ENCODE measurements at regions not wholly inside any gene's neighbourhood (a gene's known extent, or its start where the extent isn't known, plus 50 kb on each side); places are given as distances from the start of the nearest gene placed in this dataset.
"Not testable (repeated sequence)": the region's sequence is repeated elsewhere in the genome, so short reads cannot be mapped to it uniquely, and the experiment has no call there.

DNA sequence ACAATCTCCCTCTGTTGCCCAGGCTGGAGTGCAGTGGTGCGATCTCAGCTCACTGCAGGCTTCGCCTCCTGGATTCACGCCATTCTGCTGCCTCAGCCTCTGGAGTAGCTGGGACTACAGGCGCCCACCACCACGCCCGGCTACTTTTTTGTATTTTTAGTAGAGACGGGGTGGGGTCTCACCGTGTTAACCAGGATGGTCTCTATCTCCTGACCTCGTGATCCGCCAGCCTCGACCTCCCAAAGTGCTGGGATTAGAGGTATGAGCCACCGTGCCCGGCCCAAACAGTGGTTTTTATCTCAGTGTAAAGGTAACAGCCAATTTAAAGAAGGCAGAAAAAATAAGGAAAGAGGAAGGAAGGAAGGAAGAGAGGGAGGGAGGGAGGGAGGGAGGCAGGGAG, 288.5 kb upstream of the CDH19 start:
- H3K27me3 ChIP-seq (ENCODE audit: control insufficient read depth, insufficient read depth, low read length, poor library complexity, severe bottlenecking); H3K4me1 ChIP-seq (ENCODE audit: control insufficient read depth, insufficient read depth, low read length); H3K4me3 ChIP-seq (ENCODE audit: insufficient read depth, low read depth, low read length); H3K9me3 ChIP-seq (ENCODE audit: control insufficient read depth, low read length); H3K36me3 ChIP-seq (ENCODE audit: control insufficient read depth, insufficient read depth, low read length); H3K27ac ChIP-seq (ENCODE audit: insufficient read depth, low read depth, low read length, poor library complexity, severe bottlenecking): not testable (repeated sequence)
- 93 to 96% methylated on average over 13 of the region's 13 CpGs for WGBS, 2 experiments

DNA sequence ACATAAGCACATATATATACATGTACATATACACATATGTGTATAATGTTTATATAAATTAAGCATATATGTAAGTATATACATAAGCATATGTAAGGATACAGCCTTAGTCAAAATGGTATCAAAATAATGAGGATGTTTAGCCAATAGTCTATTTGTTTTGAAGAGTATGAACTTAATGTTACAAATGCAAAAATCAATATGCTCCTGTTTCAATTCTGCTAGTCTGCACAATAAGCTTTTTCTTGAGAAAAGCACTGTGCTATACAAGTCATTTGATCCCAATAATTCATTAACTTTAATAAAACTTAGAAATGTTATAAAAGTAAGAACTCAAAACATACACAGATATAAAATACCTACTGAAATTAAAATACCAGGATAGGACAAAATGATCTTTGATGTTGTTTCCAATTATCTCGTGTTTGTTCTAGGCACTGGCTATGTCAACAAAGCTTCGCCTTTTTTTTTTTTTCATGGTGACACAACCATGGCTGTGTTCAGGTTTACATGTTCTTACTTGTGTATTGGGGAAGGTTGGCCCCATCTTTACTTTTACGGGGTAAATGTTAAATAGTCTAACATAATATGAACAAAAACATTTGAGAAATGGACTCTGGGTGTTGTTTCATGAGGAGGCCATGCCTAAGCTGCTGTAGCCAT, 271.1 kb upstream of the CDH19 start:
- no peaks in the 10 kb centered on the region for H3K4me1 ChIP-seq (ENCODE audit: control insufficient read depth, insufficient read depth, low read length)
- no peak overlapping the region for H3K4me3 ChIP-seq (ENCODE audit: insufficient read depth, low read depth, low read length)
- WGBS, 2 experiments = 70 to 89% methylated on average over 2 to 3 of the region's 3 CpGs
- H3K9me3 ChIP-seq (ENCODE audit: control insufficient read depth, low read length) = no peaks in the 10 kb centered on the region
- no peaks in the 10 kb centered on the region for H3K27me3 ChIP-seq (ENCODE audit: control insufficient read depth, insufficient read depth, low read length, poor library complexity, severe bottlenecking)
- no peaks in the 10 kb centered on the region for H3K36me3 ChIP-seq (ENCODE audit: control insufficient read depth, insufficient read depth, low read length)
- H3K27ac ChIP-seq (ENCODE audit: insufficient read depth, low read depth, low read length, poor library complexity, severe bottlenecking) = no peak overlapping the region

DNA sequence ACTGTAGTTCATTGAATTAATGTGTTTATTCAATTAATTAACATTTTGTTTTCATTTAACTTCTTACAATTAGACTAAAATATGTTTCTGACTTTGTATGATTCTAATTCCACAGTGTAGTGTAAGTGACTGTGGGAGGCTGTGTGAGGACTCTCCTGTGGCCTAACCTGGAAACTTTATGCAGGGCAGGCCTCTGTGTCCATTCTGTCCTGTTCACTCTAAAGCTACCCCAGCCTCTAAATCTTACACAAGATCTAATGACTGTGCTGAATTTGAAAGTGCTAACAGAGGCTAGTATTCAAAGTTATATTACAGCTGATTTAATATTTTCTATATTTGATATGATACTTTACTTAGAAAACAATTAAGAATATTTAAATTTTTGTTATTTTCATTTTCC, 270.5 kb upstream of the CDH19 start:
- H3K9me3 ChIP-seq (ENCODE audit: control insufficient read depth, low read length) = no peaks in the 10 kb centered on the region
- no peaks in the 10 kb centered on the region for H3K27me3 ChIP-seq (ENCODE audit: control insufficient read depth, insufficient read depth, low read length, poor library complexity, severe bottlenecking)
- no peaks in the 10 kb centered on the region for H3K36me3 ChIP-seq (ENCODE audit: control insufficient read depth, insufficient read depth, low read length)
- H3K4me3 ChIP-seq (ENCODE audit: insufficient read depth, low read depth, low read length) = no peak overlapping the region
- H3K4me1 ChIP-seq (ENCODE audit: control insufficient read depth, insufficient read depth, low read length) = no peaks in the 10 kb centered on the region
- no peak overlapping the region for H3K27ac ChIP-seq (ENCODE audit: insufficient read depth, low read depth, low read length, poor library complexity, severe bottlenecking)

DNA sequence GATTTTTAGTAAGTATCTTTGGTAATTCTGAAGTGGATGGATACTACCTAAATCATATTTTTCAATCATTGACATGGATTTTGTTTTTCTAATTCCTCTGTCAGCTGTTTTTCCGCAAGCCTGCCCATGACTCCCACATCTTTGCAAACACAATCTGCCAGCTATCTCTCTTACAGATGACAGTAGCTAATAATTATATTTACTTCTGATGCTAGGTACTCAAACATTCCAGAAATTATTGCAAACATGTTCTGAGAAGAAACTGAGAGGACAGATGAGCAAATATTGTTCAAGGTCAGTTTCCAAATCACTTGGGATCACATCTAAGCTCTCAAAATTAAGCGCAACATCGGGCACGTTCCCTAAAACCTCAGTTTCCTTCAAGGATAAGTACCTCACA, 270.0 kb upstream of the CDH19 start:
- no peaks in the 10 kb centered on the region for H3K27me3 ChIP-seq (ENCODE audit: control insufficient read depth, insufficient read depth, low read length, poor library complexity, severe bottlenecking)
- no peaks in the 10 kb centered on the region for H3K4me1 ChIP-seq (ENCODE audit: control insufficient read depth, insufficient read depth, low read length)
- H3K9me3 ChIP-seq (ENCODE audit: control insufficient read depth, low read length) = no peaks in the 10 kb centered on the region
- H3K36me3 ChIP-seq (ENCODE audit: control insufficient read depth, insufficient read depth, low read length) = no peaks in the 10 kb centered on the region
- 77 to 85% methylated on average over 3 to 4 of the region's 4 CpGs for WGBS, 2 experiments
- no peak overlapping the region for H3K27ac ChIP-seq (ENCODE audit: insufficient read depth, low read depth, low read length, poor library complexity, severe bottlenecking)
- H3K4me3 ChIP-seq (ENCODE audit: insufficient read depth, low read depth, low read length) = no peak overlapping the region

DNA sequence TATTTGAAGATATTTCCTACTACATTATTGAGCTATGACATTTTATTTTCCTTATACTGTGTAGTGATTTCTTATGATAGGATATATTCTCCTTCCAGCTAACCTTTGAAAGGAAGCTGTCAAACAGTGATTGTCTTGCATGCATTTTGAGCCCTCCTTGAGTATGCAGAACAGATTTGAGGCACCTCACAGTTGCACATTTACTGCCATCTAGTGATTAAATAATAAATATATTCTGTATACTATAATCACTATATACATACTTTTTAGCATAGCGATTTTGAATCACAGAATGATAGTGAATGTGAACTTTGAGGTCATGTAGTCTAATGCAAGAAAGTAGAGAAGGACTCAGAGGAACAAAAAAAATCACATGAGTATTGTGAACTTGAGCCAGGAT, 268.4 kb upstream of the CDH19 start:
- 25 to 40% methylated on average over 1 of the region's 1 CpG for WGBS, 2 experiments
- Histone ChIP-seq H3K9me3 (ENCODE audit: control insufficient read depth, low read length) (no peaks in the 10 kb centered on the region), H3K27ac (ENCODE audit: insufficient read depth, low read depth, low read length, poor library complexity, severe bottlenecking) (no peak overlapping the region), H3K27me3 (ENCODE audit: control insufficient read depth, insufficient read depth, low read length, poor library complexity, severe bottlenecking) (no peaks in the 10 kb centered on the region), H3K4me1 (ENCODE audit: control insufficient read depth, insufficient read depth, low read length) (no peaks in the 10 kb centered on the region), H3K4me3 (ENCODE audit: insufficient read depth, low read depth, low read length) (no peak overlapping the region), H3K36me3 (ENCODE audit: control insufficient read depth, insufficient read depth, low read length) (no peaks in the 10 kb centered on the region)

DNA sequence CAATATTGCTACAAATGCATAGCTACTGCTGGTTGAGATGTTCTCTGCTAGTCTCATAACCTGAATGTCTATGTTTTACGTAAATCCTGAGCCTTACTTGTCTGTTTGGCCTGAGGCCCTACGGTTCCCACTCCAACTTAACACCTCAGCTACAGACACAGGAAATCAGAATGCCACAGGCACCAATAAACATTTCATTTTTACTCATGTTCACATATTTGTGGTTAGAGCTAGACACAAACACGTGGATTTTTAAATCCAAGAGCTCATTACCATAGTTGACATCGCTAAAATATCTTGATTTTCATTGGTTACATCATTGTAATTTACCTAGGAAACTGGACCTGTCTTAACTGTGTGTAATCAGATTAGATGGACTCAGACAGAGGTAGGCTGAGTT, 263.8 kb upstream of the CDH19 start:
- Histone ChIP-seq H3K4me3 (ENCODE audit: insufficient read depth, low read depth, low read length) (no peak overlapping the region), H3K9me3 (ENCODE audit: control insufficient read depth, low read length) (no peaks in the 10 kb centered on the region), H3K27me3 (ENCODE audit: control insufficient read depth, insufficient read depth, low read length, poor library complexity, severe bottlenecking) (no peaks in the 10 kb centered on the region), H3K27ac (ENCODE audit: insufficient read depth, low read depth, low read length, poor library complexity, severe bottlenecking) (no peak overlapping the region), H3K4me1 (ENCODE audit: control insufficient read depth, insufficient read depth, low read length) (no peaks in the 10 kb centered on the region), H3K36me3 (ENCODE audit: control insufficient read depth, insufficient read depth, low read length) (no peaks in the 10 kb centered on the region)
- 93 to 100% methylated on average over 4 of the region's 4 CpGs for WGBS, 2 experiments

DNA sequence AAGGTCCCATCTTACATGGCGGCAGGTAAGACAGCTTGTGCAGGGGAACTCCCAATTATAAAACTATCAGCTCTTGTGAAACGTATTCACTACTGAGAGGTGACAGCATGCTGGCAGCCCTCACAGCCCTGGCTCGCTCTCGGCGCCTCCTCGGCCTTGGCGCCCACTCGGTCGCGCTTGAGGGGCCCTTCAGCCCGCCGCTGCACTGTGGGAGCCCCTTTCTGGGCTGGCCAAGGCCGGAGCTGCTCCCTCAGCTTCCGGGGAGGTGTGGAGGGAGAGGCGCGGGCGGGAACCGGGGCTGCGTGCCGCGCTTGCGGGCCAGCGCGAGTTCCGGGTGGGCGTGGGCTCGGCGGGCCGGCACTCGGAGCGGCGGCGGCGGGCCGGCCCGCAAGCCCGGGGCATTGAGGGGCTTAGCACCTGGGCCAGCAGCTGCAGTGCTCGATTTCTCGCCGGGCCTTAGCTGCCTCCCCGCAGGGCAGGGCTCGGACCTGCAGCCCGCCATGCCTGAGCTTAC, 262.6 kb upstream of the CDH19 start:
- WGBS, 2 experiments = 93 to 94% methylated on average over 43 of the region's 43 CpGs
- not testable (repeated sequence) for H3K36me3 ChIP-seq (ENCODE audit: control insufficient read depth, insufficient read depth, low read length); H3K27ac ChIP-seq (ENCODE audit: insufficient read depth, low read depth, low read length, poor library complexity, severe bottlenecking); H3K27me3 ChIP-seq (ENCODE audit: control insufficient read depth, insufficient read depth, low read length, poor library complexity, severe bottlenecking); H3K4me3 ChIP-seq (ENCODE audit: insufficient read depth, low read depth, low read length); H3K4me1 ChIP-seq (ENCODE audit: control insufficient read depth, insufficient read depth, low read length); H3K9me3 ChIP-seq (ENCODE audit: control insufficient read depth, low read length)

DNA sequence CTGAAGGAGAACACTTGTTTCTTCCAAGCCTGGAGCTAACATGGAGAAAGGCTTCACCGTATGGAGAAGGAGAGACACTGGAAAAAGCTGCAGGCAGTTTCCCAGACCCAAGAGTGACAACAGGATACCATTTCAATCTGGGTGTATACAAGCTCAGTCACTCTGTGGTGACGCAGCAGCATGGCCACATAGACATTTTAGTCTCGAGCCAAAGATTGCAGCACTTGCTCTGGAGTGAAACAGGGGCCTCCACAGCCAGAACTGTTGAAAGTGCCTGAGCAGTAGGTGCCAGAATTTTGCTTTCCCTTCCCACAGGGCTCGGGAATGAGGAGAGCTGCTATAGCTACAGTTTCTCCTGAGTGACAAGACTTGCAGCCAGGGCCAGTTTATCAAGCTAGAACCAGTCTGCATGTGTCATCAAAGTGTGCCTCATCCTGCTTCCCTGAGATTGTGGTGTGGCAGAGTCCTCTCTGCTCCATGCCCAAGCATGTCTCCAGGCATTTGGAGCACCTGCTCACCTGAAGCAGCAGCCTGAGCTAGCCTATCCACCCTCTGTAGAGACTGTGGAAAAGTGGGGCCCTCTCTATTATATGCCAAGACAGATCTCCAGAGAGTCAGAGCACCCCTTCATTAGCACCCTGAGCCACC, 234.6 kb upstream of the CDH19 start:
- no peak overlapping the region for H3K27ac ChIP-seq (ENCODE audit: insufficient read depth, low read depth, low read length, poor library complexity, severe bottlenecking)
- H3K27me3 ChIP-seq (ENCODE audit: control insufficient read depth, insufficient read depth, low read length, poor library complexity, severe bottlenecking) = no peaks in the 10 kb centered on the region
- H3K4me3 ChIP-seq (ENCODE audit: insufficient read depth, low read depth, low read length) = no peak overlapping the region
- H3K36me3 ChIP-seq (ENCODE audit: control insufficient read depth, insufficient read depth, low read length) = no peaks in the 10 kb centered on the region
- no peaks in the 10 kb centered on the region for H3K9me3 ChIP-seq (ENCODE audit: control insufficient read depth, low read length)
- H3K4me1 ChIP-seq (ENCODE audit: control insufficient read depth, insufficient read depth, low read length) = no peaks in the 10 kb centered on the region
- 90 to 94% methylated on average over 4 of the region's 4 CpGs for WGBS, 2 experiments

DNA sequence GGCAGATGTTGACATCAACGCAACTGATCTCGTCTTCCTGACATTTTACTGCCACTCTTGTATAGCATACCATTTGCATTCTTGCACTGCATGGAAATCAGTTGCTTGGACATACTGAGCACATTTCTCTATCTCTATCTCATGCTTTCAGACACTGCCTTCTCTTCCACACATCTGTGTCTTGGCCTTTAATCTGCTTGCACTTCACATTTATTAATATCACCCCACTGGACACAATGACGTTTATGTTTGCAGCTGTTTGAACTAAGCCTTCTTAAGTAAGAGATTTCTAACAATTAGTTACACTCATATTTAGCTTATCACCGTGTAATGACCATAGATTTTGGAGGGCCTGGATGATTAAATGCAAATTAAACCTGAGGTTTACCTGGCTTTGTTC, 229.8 kb upstream of the CDH19 start:
- H3K27me3 ChIP-seq (ENCODE audit: control insufficient read depth, insufficient read depth, low read length, poor library complexity, severe bottlenecking) = no peaks in the 10 kb centered on the region
- no peak overlapping the region for H3K4me3 ChIP-seq (ENCODE audit: insufficient read depth, low read depth, low read length)
- H3K4me1 ChIP-seq (ENCODE audit: control insufficient read depth, insufficient read depth, low read length) = no peaks in the 10 kb centered on the region
- no peaks in the 10 kb centered on the region for H3K36me3 ChIP-seq (ENCODE audit: control insufficient read depth, insufficient read depth, low read length)
- 97% methylated on average over 3 of the region's 4 CpGs for WGBS, 2 experiments
- no peaks in the 10 kb centered on the region for H3K9me3 ChIP-seq (ENCODE audit: control insufficient read depth, low read length)
- no peak overlapping the region for H3K27ac ChIP-seq (ENCODE audit: insufficient read depth, low read depth, low read length, poor library complexity, severe bottlenecking)

DNA sequence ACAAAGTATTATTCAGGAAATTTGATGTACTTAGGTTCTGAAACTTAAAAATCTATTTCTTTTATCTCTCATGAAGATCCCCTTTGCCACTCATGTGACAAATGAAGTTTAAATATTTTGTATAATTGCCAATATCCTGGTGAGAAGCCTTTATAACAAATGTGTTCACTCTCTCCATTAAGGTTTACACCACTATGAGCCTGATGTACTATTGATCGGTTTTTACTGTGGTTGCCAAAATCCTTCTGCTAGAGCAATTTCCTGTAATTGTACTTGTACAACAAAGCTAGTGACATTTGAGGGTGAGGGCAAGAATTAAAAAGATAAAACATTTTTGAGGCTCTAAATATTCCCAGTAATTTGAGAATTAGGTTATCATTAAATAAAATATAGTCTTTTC, 222.3 kb upstream of the CDH19 start:
- Histone ChIP-seq H3K27ac (ENCODE audit: insufficient read depth, low read depth, low read length, poor library complexity, severe bottlenecking) (no peak overlapping the region), H3K4me1 (ENCODE audit: control insufficient read depth, insufficient read depth, low read length) (no peaks in the 10 kb centered on the region), H3K36me3 (ENCODE audit: control insufficient read depth, insufficient read depth, low read length) (no peaks in the 10 kb centered on the region), H3K4me3 (ENCODE audit: insufficient read depth, low read depth, low read length) (no peak overlapping the region), H3K9me3 (ENCODE audit: control insufficient read depth, low read length) (no peaks in the 10 kb centered on the region), H3K27me3 (ENCODE audit: control insufficient read depth, insufficient read depth, low read length, poor library complexity, severe bottlenecking) (no peaks in the 10 kb centered on the region)
- 94 to 100% methylated on average over 1 of the region's 1 CpG for WGBS, 2 experiments

All from ectodermal cell (in vitro differentiated cells).